ENCODE measurements at regions not wholly inside any gene's neighbourhood (a gene's known extent, or its start where the extent isn't known, plus 50 kb on each side); places are given as distances from the start of the nearest gene placed in this dataset.

GRCh38 chr3:31223278-31223677 is 309.4 kb upstream of the STT3B start:
- TF ChIP-seq CTCF (IDR thresholded peaks at IDR 0.05; ENCODE audit: insufficient read depth, low read depth, low read length) = no peak
- no peak overlapping the region for H3K4me3 ChIP-seq (ENCODE audit: low read depth, low read length)
- no peak for DNase-seq (ENCODE audit: low read depth)

- TF ChIP-seq CTCF (IDR thresholded peaks at IDR 0.05; ENCODE audit: insufficient read depth, low read depth, low read length) = no peak
- DNase-seq (ENCODE audit: low read depth) = no peak
Observed at GRCh38 chr3:31224936-31225335, 307.8 kb upstream of the STT3B start.

GRCh38 chr3:31225923-31226322 is 306.8 kb upstream of the STT3B start:
- DNase-seq (ENCODE audit: low read depth) = no peak
- no peak overlapping the region for H3K4me3 ChIP-seq (ENCODE audit: low read depth, low read length)
- TF ChIP-seq CTCF (IDR thresholded peaks at IDR 0.05; ENCODE audit: insufficient read depth, low read depth, low read length) = no peak

More at GRCh38 chr3:31224936-31225335, 307.8 kb upstream of the STT3B start:
- no peak overlapping the region for H3K4me3 ChIP-seq (ENCODE audit: low read depth, low read length)

GRCh38 chr3:31226346-31226745 is 306.4 kb upstream of the STT3B start:
- TF ChIP-seq CTCF (IDR thresholded peaks at IDR 0.05; ENCODE audit: insufficient read depth, low read depth, low read length) = no peak
- DNase-seq (ENCODE audit: low read depth) = no peak
- H3K4me3 ChIP-seq (ENCODE audit: low read depth, low read length) = no peak overlapping the region

- no peak for TF ChIP-seq CTCF (IDR thresholded peaks at IDR 0.05; ENCODE audit: insufficient read depth, low read depth, low read length)
- H3K4me3 ChIP-seq (ENCODE audit: low read depth, low read length) = no peak overlapping the region
- DNase-seq (ENCODE audit: low read depth) = no peak
Observed at GRCh38 chr3:31227131-31227562, 305.6 kb upstream of the STT3B start.

GRCh38 chr3:31230425-31231223 is 302.1 kb upstream of the STT3B start:
- DNase-seq (ENCODE audit: low read depth) = no peak
- H3K4me3 ChIP-seq (ENCODE audit: low read depth, low read length) = no peak overlapping the region
- no peak for TF ChIP-seq CTCF (IDR thresholded peaks at IDR 0.05; ENCODE audit: insufficient read depth, low read depth, low read length)
